Stomach (tissue), 8 donors: ENCODE measurements at regions not wholly inside any gene's neighbourhood (a gene's known extent, or its start where the extent isn't known, plus 50 kb on each side); places are given as distances from the start of the nearest gene placed in this dataset.

Experiments
- DNase-seq, 2 donors: peaks; one replicate each; pipeline versions ENCODE4 v3.0.0 to v3.0.0-alpha.2; 2013 to 2019
- H3K27ac ChIP-seq, 5 donors: fragments of 200-600 bp in 4 of 5; sonication (generic) in 4 of 5; one replicate each; pipeline ENCODE4 v1.5.1; 2013 to 2019; ENCODE audit warnings: mild to moderate bottlenecking in 1 of 5, moderate library complexity in 1 of 5
- H3K27me3 ChIP-seq, 3 donors: fragments of 200-600 bp; sonication (generic); one replicate each; pipeline ENCODE4 v1.5.1; 2017 to 2019; ENCODE audit warnings: mixed run types in 1 of 3
- H3K36me3 ChIP-seq, 4 donors: fragments of 200-600 bp; sonication (generic); 1 replicate in 3 of 4; 2 replicates in 1 of 4; pipeline ENCODE4 v1.5.1; 2016 to 2019
- H3K4me1 ChIP-seq, 4 donors: fragments of 200-600 bp; sonication (generic); one replicate each; pipeline ENCODE4 v1.5.1; 2016 to 2019
- H3K4me3 ChIP-seq, 4 donors: fragments of 200-600 bp; sonication (generic) in 3 of 4; one replicate each; pipeline ENCODE4 v1.5.1; 2016 to 2019; ENCODE audit warnings: mild to moderate bottlenecking in 1 of 4
- H3K9me3 ChIP-seq, 4 donors: fragments of 200-600 bp; sonication (generic); one replicate each; pipeline ENCODE4 v1.5.1; 2016 to 2019
- CTCF ChIP-seq, 7 experiments: fragments of 450-650 bp in 4 of 7; fragments of 200-600 bp in 3 of 7; sonication (generic) in 3 of 7; IDR thresholded peaks; one replicate each; pipeline ENCODE4 v1.5.1; 2016 to 2019; ENCODE audit warnings: antibody characterized with exemption in 7 of 7, control low read depth in 2 of 7, mild to moderate bottlenecking in 1 of 7
- EP300 ChIP-seq: sonication (generic); formaldehyde crosslinking; IDR thresholded peaks from one replicate; pipeline ENCODE4 v1.6.1; 2017; ENCODE audit warnings: antibody characterized with exemption
- POLR2A ChIP-seq, 4 donors: fragments of 450-650 bp; IDR thresholded peaks; one replicate each; pipeline ENCODE4 v1.6.1; 2016; ENCODE audit warnings: antibody characterized with exemption in 4 of 4, control low read depth in 2 of 4, mild to moderate bottlenecking in 1 of 4, moderate library complexity in 1 of 4
- POLR2AphosphoS5 ChIP-seq, 3 donors: sonication (generic); formaldehyde crosslinking; IDR thresholded peaks; one replicate each; pipeline ENCODE4 v1.6.1; 2016; ENCODE audit warnings: antibody characterized with exemption in 3 of 3
- WGBS, 5 donors: extraction: QIAGEN DNeasy Blood & Tissue Kit in 3 of 5; methylation state at CpG; one replicate each; pipeline versions ENCODE4 v1.1.5 to v1.1.7; 2013 to 2018; 5-methylcytosine and 5-hydroxymethylcytosine counted together
- intact Hi-C: fragments of 100-400 bp; cut with DNase I; formaldehyde crosslinking; loops from one replicate; pipeline ENCODE4 v1.15.1; 2023; ENCODE audit warnings: low total_unique reads
- donor health status: healthy with polysubstance abuse.
- donor health status: Bipolar disorder and iron deficiency.
- donor health status: healthy.

GRCh38 chr1:238239343-238239742 lies 348.6 kb upstream of the ZP4 start:
- TF ChIP-seq POLR2AphosphoS5 (IDR thresholded peaks at IDR 0.05) (no peak), POLR2A (IDR thresholded peaks at IDR 0.05) (no peak)
- Histone ChIP-seq H3K9me3 (peaks cover 0 to 7% (median 0%) of the 10 kb centered on the region in 4 donors), H3K4me1 (no peaks in the 10 kb centered on the region), H3K4me3 (no peak overlapping the region), H3K36me3 (no peaks in the 10 kb centered on the region), H3K27me3 (no peaks in the 10 kb centered on the region), H3K27ac (no peak overlapping the region)
- DNase-seq: no peak
- intact Hi-C loops: no loop called here
- 86 to 93% (median 91%) methylated on average over 5 of the region's 5 CpGs for WGBS, 5 donors

- Histone ChIP-seq H3K27ac (no peak overlapping the region), H3K27me3 (no peaks in the 10 kb centered on the region), H3K4me3 (no peak overlapping the region), H3K36me3 (no peaks in the 10 kb centered on the region), H3K9me3 (peaks cover 0 to 7% (median 0%) of the 10 kb centered on the region in 4 donors), H3K4me1 (no peaks in the 10 kb centered on the region)
- intact Hi-C loops: no loop called here
- 30 to 70% (median 47%) methylated on average over 4 of the region's 4 CpGs for WGBS, 5 donors
- DNase-seq: no peak
- no peak for TF ChIP-seq CTCF (IDR thresholded peaks at IDR 0.05)
- TF ChIP-seq EP300: no peak
- no peak for TF ChIP-seq POLR2AphosphoS5 (IDR thresholded peaks at IDR 0.05)
- no peak for TF ChIP-seq POLR2A (IDR thresholded peaks at IDR 0.05)
These were observed 343.2 kb upstream of the ZP4 start for GRCh38 chr1:238233966-238234365.

- H3K4me1 ChIP-seq: no peaks in the 10 kb centered on the region
- no peak overlapping the region for H3K27ac ChIP-seq
- intact Hi-C loops: no loop called here
- H3K27me3 ChIP-seq: no peaks in the 10 kb centered on the region
- no peak overlapping the region for H3K4me3 ChIP-seq
- peak in 1 of 2 donors; percentile 16 for DNase-seq
- TF ChIP-seq EP300: no peak
- TF ChIP-seq CTCF (IDR thresholded peaks at IDR 0.05): no peak
- TF ChIP-seq POLR2A (IDR thresholded peaks at IDR 0.05): no peak
- no peak for TF ChIP-seq POLR2AphosphoS5 (IDR thresholded peaks at IDR 0.05)
- H3K36me3 ChIP-seq: no peaks in the 10 kb centered on the region
- peaks cover 0 to 7% (median 0%) of the 10 kb centered on the region in 4 donors for H3K9me3 ChIP-seq
- 55 to 66% (median 61%) methylated on average over 3 of the region's 3 CpGs for WGBS, 5 donors
These were observed 341.5 kb upstream of the ZP4 start for GRCh38 chr1:238232084-238232710.

- H3K4me1 ChIP-seq: no peaks in the 10 kb centered on the region
- no peaks in the 10 kb centered on the region for H3K36me3 ChIP-seq
- H3K27ac ChIP-seq: no peak overlapping the region
- no peaks in the 10 kb centered on the region for H3K9me3 ChIP-seq
- no peaks in the 10 kb centered on the region for H3K27me3 ChIP-seq
- intact Hi-C loops: no loop called here
- TF ChIP-seq CTCF (IDR thresholded peaks at IDR 0.05): no peak
- TF ChIP-seq POLR2AphosphoS5 (IDR thresholded peaks at IDR 0.05): no peak
- TF ChIP-seq POLR2A (IDR thresholded peaks at IDR 0.05): no peak
- no peak for TF ChIP-seq EP300
- 67 to 83% (median 68%) methylated on average over 2 of the region's 2 CpGs for WGBS, 5 donors
- DNase-seq: no peak
- no peak overlapping the region for H3K4me3 ChIP-seq
These were observed 336.1 kb upstream of the ZP4 start for GRCh38 chr1:238226810-238227209.

- WGBS, 5 donors: 66 to 79% (median 70%) methylated on average over 3 of the region's 3 CpGs
- no peak for DNase-seq
- H3K9me3 ChIP-seq: no peaks in the 10 kb centered on the region
These were observed 332.4 kb upstream of the ZP4 start for GRCh38 chr1:238223076-238223640.

More at GRCh38 chr1:238223076-238223640, 332.4 kb upstream of the ZP4 start:
- intact Hi-C loops: no loop called here
- Histone ChIP-seq H3K4me1 (no peaks in the 10 kb centered on the region), H3K36me3 (no peaks in the 10 kb centered on the region), H3K27ac (no peak overlapping the region), H3K4me3 (no peak overlapping the region), H3K27me3 (no peaks in the 10 kb centered on the region)
- TF ChIP-seq EP300: no peak
